ENCODE measurements at regions not wholly inside any gene's neighbourhood (a gene's known extent, or its start where the extent isn't known, plus 50 kb on each side); places are given as distances from the start of the nearest gene placed in this dataset.

DNA sequence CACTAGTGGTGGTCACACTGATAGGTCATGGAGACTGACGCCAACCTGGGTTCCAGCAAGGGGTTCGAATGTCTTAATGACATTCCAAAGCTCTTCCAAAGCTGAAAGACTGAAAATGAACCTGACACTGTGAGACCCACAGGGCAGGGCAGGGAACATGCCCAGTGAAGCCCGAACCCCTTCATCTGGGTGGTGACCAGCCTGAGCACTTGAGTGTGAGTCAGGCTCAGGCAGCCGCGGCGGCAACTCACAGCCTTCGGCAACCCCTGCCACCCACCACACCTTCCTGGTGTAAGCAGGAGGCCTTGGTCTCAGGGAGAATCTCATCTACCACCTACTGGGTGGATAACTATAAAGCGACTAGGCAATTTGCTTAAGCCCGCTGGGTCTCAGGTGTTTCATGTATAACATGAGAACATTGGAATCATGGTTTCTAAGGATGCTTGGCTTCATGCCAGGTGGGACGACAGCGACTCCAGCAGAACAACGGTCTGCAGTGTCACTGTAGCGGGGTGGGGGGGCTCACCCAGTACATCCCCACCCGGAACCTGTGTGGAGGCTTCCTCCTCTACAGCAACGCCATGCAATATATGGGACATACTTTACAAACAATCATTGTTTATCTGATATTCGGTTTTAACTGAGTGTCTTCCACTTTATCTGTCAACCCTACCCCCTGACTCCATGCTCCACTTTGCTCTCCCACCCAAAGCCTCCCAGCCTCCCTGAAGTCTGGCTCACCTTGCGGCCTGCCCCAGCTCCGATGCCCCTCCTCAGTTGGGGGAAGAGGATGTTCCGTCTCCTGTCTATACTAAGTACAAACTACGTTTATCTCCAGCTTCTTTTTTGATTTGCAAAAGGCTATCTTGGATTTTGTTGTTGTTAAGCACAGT lies 125.0 kb upstream of the MEF2A start:
- DNase-seq: no peak

DNA sequence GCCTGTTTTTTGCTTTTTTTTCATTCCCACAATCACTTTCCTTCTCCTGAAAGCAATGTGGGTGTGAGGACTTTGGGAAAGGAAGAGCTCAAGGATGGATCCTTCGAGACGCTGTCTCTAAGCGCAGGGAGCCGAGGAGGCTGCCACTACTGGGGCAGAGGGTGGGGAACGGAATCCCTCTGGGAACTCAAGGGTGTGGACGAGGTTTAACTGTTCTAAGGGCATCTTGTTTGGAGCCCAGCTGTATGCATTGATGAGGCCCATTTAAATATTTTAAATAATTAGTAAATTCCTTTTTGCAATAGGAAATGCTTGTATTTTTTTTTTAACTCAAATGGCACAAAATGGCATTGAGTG lies 124.4 kb upstream of the MEF2A start:
- peak; percentile 26 for DNase-seq

DNA sequence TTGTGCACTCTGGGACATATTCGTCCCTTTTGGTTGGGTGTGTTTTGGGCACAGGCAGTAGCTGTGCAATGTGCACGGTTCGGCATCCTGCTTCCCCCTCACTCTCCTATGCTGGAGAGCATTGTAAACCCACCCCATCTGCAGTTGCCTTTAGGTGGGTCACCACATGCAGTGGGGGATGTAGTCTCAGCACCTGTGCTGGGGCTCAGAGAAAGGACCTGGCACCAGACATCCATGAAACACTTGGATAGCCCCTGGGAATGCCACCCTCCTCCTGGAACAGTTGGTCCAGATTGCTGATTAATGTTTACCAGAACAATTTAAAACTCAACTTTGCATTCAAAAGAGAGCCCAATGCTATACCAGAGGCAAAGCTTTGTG lies 123.9 kb upstream of the MEF2A start:
- no peak for DNase-seq

DNA sequence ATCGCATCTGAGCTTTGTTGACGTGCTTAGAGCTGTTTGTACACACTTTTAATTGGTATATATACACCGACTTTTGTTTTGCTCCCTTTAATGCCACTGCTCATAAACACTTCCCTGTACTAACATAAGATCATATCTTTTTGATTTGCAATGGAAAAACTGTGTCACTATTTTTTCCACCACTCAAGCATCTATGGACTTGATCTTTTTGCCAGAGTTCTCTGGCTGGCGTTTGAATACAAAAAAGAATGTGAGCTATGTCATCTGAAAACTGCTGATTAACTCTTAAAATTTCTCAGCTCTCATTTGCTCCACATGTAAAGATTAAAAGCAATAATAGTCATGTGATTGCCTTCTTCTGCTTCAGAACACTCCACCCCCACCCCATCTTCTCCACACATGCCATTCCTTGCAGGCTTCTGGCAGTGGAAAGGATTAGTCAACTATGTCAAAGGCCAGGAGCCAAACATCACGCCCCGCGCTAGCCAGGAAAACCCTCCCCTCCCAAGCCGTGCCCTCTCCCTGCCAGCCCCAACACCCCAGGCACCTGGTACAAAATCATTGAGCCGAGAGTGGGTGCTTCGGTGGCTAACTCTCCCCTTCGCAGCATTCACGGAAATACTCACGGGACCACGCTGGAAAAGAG lies 123.4 kb upstream of the MEF2A start:
- DNase-seq: peak; percentile 97

GRCh38 chr15:99443056-99443756 lies 122.6 kb upstream of the MEF2A start:
- no peak for DNase-seq

GRCh38 chr15:99443768-99444446 lies 121.9 kb upstream of the MEF2A start:
- DNase-seq: no peak

DNA sequence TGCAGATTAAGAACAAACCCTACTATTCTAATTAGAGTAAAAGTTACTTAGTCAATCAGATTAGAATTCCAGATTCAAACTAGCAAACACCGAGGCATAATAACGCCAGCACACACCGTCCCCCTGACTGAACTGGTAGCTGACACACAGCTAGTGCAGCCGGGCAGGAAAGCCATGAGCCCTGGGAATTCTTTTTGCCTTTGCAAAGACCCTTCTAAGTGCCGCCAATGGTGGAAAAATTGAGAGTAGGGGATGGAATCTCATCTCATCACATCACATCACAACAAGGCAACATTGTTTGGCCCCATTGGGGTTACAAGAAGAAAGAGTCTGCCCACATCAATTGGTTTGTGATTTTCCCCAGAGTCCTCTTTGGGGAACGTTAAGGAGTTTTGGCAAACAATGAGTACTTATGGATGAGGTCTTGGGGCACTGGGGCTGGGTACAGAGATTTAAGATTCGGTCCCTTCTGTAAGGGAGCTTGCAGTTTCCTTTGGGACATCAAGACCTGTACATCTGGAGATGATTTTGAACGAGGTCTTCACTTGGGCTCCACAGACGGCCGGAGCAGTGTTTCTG lies 120.4 kb upstream of the MEF2A start:
- DNase-seq: no peak

GRCh38 chr15:99446565-99447496 lies 119.0 kb upstream of the MEF2A start:
- DNase-seq: no peak

- no peak for DNase-seq
Measured at GRCh38 chr15:99447497-99448371, 118.0 kb upstream of the MEF2A start.

- no peak for DNase-seq
Measured at GRCh38 chr15:99449514-99449913, 116.3 kb upstream of the MEF2A start.

DNA sequence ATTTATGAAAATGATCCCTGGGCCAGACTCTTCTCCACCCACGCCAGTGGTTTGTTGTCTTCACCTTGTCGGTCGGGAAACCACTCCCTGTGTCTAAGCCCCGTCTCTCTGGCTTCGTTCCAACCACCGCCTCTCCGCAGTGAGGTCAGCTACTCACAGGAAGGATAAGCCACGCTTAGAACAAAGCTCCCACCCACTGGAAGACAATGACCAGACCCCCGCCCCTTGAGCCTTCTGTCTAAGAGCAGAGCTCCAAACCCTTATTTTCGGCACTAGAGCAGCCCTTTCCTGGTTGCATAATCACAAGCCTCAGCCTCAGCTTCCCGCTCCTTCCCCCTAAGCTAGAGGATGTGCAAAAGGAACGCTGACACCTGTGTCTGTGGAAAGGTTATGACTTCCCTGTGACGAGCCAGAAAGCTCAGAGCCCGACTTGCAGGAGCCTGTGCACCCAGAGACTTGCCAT lies 114.9 kb upstream of the MEF2A start:
- peak; percentile 35 for DNase-seq

DNA sequence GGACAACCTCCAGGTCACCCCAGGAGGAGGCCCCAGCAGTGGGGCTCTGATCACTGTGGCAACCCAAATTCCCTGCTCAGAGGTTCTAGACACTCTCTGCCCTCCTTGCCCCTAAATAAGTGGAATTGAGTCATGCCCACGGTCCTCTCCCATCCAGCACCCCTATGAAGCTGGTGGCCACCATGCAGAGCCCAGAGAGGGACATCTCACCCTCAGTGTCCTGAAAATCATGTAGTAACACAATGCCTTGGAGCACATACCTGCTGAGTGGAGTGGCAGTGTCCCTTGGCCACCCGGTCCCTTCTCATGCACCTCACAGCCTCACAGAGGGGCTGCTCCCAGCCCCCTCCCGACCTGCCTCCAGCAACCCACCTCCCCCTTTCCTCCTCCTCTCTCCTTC lies 114.3 kb upstream of the MEF2A start:
- no peak for DNase-seq

GRCh38 chr15:99452010-99452409 lies 113.8 kb upstream of the MEF2A start:
- no peak for DNase-seq

GRCh38 chr15:99452728-99453636 lies 112.8 kb upstream of the MEF2A start:
- DNase-seq: peak; percentile 31

GRCh38 chr15:99453637-99454030 lies 112.2 kb upstream of the MEF2A start:
- DNase-seq: no peak

GRCh38 chr15:99454107-99454809 lies 111.5 kb upstream of the MEF2A start:
- no peak for DNase-seq

DNA sequence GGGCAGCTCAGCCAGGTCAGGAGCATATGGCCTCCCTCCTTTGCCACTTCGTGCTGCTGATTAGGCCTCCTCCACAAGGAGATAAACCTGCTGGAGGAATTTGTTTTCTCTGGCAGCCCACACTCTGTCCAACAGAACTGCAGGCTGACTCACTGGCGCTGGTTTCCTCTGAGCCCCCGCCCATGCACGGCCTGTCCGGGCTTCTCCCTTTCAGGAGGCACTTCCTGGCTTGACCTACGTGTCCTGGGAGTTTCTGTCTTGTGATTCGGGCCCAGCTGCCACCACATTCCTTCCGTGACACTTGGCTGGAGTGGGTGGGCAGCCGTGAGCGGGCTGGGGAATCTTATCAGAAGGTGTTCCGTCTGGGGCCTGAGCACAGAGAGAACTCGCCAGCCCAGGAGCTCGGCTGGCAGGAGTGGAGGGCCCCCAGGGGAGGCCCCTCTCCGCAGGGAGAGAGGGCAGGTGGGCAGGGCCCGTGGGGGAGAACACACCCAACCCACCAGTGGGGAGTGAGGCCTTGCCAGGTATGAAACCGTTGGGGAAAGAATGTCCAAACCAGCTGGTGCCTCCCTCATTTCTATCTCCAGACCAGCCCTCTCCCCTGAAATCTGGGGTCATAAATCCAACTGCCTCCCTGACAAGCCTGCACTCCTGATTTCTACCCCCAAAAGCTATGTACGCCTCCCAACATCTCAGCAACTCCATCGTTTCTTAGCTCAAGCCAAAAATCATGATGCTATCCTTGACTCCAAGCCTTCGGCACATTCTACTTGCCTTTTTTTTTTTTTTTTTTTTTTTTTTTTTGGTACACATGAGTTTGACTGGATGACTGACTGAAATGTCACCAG lies 110.6 kb upstream of the MEF2A start:
- peak; percentile 85 for DNase-seq

GRCh38 chr15:99455789-99456160 lies 110.0 kb upstream of the MEF2A start:
- no peak for DNase-seq
